Sigmoid colon (tissue), 4 donors: ENCODE measurements at regions not wholly inside any gene's neighbourhood (a gene's known extent, or its start where the extent isn't known, plus 50 kb on each side); places are given as distances from the start of the nearest gene placed in this dataset.
"Not testable (repeated sequence)": the region's sequence is repeated elsewhere in the genome, so short reads cannot be mapped to it uniquely, and the experiment has no call there.

Experiments
- CTCF ChIP-seq, 4 experiments: fragments of 450-650 bp in 3 of 4; fragments of 200-600 bp in 1 of 4; IDR thresholded peaks; one replicate each; pipeline ENCODE4 v1.5.1; 2016 to 2019; ENCODE audit warnings: antibody characterized with exemption in 4 of 4, mild to moderate bottlenecking in 3 of 4, moderate library complexity in 2 of 4
- POLR2A ChIP-seq, 2 donors: fragments of 450-650 bp; IDR thresholded peaks; one replicate each; pipeline ENCODE4 v1.6.1; 2016; ENCODE audit warnings: antibody characterized with exemption in 2 of 2, mild to moderate bottlenecking in 2 of 2, moderate library complexity in 2 of 2
- POLR2AphosphoS5 ChIP-seq, 4 donors: sonication (generic); formaldehyde crosslinking; IDR thresholded peaks; one replicate each; pipeline ENCODE4 v1.6.1; 2017; ENCODE audit warnings: antibody characterized with exemption in 4 of 4

- TF ChIP-seq POLR2A, CTCF, POLR2AphosphoS5 (IDR thresholded peaks at IDR 0.05): not testable (repeated sequence)
These were observed 70.9 kb upstream of the SLIT3 start for GRCh38 chr5:169371801-169372200.
